PC-9 (cell line): ENCODE measurements at regions not wholly inside any gene's neighbourhood (a gene's known extent, or its start where the extent isn't known, plus 50 kb on each side); places are given as distances from the start of the nearest gene placed in this dataset.

Experiments used
- CTCF ChIP-seq: fragments of 200-600 bp; sonication (generic); conservative IDR thresholded peaks from 2 replicates; pipeline ENCODE4 v1.6.1; 2017; ENCODE audit warnings: mixed run types, antibody characterized with exemption, mild to moderate bottlenecking, moderate library complexity
- EZH2 ChIP-seq: fragments of 200-600 bp; sonication (generic); IDR thresholded peaks from 2 replicates; pipeline ENCODE4 v1.8.0; 2017; ENCODE audit warnings: antibody characterized with exemption, low read depth

- TF ChIP-seq CTCF = no peak
- TF ChIP-seq EZH2 = no peak
Measured at GRCh38 chr4:33255507-33255906, 2535.3 kb downstream of the PCDH7 start.
